ENCODE measurements at regions not wholly inside any gene's neighbourhood (a gene's known extent, or its start where the extent isn't known, plus 50 kb on each side); places are given as distances from the start of the nearest gene placed in this dataset.

DNA sequence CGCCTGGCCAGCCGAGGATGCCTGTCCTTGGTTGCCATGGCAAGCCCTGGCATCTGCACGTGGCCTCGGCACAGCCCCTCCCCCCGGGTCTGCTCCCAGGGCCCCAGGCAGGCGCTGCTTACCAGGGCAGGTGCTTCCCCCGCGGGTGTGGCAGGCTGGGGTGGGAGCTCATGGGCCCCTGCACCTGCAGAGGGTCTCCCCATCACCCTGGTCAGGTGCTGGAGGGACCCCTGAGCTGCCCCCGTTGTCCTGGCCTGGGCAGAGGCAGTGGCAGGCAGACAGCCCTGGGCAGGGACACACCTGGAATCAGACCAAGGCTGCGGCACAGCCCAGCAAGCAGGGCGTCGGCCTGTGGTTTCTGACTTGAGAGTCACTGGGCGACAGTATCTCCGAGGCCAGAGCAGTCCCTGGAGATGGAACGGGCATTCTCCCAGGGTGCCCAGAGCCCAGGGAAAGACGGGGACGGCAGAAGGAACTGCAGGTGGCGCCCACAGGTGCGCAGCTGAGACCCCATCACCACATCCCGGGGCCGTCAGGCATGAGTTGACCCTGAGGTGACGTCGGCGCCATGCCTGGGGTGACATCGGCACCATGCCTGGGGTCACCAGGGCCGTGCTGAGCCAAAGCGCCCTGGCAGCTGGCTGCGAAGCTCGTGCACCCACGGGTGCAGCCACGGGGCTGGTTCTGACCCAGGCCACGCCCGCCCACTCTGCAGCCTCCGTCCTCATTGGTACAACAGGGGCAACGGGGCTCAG is 56.1 kb upstream of the FBRSL1 start:
- DNase-seq (ENCODE audit: low read depth, low spot score) = no peak
- no peak overlapping the region for H3K4me3 ChIP-seq (ENCODE audit: low read depth, low read length)
- in situ Hi-C loops (cut with HindIII; ENCODE audit: low sequenced_read_pairs) = no loop called here
- TF ChIP-seq, protein P1, sequence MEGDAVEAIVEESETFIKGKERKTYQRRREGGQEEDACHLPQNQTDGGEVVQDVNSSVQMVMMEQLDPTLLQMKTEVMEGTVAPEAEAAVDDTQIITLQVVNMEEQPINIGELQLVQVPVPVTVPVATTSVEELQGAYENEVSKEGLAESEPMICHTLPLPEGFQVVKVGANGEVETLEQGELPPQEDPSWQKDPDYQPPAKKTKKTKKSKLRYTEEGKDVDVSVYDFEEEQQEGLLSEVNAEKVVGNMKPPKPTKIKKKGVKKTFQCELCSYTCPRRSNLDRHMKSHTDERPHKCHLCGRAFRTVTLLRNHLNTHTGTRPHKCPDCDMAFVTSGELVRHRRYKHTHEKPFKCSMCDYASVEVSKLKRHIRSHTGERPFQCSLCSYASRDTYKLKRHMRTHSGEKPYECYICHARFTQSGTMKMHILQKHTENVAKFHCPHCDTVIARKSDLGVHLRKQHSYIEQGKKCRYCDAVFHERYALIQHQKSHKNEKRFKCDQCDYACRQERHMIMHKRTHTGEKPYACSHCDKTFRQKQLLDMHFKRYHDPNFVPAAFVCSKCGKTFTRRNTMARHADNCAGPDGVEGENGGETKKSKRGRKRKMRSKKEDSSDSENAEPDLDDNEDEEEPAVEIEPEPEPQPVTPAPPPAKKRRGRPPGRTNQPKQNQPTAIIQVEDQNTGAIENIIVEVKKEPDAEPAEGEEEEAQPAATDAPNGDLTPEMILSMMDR (IDR thresholded peaks at IDR 0.05; ENCODE audit: low read depth, low read length) = no peak

DNA sequence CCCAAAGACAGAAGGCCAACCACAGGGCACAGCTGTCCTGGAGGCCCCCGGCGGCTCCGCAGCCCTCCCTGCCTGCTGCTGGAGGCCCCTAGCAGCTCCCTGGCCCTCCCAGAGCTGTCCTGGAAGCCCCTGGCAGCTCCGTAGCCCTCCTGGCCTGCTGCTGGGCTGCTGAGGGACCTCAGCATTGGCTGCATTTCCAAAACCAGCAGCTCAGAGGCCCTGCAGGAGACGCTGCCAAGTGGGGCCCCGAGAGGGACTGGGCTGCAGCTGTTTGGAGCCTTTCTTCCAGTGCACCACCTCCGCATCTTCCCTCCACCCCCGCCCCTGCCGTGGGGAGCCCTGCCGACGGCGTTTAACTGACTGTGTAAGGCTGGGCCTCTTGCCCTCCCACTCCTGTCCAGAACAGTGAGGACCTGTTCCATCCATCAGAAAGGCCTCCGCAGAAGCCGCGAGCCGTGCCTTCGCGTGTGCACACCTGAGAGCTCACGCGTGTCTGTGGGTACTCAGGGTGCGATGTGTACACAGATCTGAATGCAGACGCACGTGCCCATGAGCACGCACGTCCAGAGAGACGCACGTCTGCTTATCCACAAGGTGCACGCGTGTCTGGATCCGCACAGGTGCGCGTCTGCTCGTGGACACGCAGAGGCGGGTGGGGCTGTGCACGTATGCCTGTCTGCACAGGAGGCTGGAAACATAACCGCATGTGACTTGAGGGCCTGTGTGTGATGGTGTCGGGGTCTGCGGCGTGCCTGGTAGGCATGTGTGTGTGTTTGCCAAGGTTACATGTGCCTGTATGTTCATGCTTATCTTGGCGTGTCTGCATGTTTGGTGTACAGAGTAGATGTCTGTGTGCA is 57.0 kb upstream of the FBRSL1 start:
- no peak for DNase-seq (ENCODE audit: low read depth, low spot score)
- H3K4me3 ChIP-seq (ENCODE audit: low read depth, low read length) = no peak overlapping the region
- in situ Hi-C loops (cut with HindIII; ENCODE audit: low sequenced_read_pairs) = no loop called here
- TF ChIP-seq, protein P1 (IDR thresholded peaks at IDR 0.05; ENCODE audit: low read depth, low read length) = no peak

DNA sequence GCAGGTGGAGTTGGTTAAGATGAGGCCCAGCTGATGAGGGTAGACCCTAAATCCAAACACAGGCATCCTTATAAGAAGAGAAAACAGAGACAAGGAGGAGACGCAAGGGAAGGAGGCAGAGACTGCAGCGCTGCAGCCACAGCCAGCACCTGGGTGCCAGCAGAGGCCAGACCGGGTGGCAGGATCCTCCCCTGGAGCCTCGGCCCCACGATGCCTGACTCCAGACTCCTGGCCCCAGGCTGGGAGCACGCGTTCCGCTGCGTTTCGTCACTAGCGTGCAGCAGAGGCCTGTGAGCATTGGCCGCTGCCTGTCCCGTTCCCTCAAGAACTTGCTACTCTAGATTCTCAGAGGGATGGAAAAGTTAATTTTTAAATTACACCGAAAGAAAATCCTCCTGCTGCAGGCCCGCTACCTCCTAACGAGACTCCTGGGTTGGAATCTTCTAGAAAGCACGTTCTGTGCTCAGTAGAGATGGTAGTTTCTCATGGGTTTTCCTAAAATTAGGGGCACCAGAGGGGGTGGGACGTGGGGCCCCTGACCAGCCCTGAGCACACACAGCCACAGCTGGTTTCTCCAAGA is 57.7 kb upstream of the FBRSL1 start:
- no peak overlapping the region for H3K4me3 ChIP-seq (ENCODE audit: low read depth, low read length)
- DNase-seq (ENCODE audit: low read depth, low spot score) = no peak
- TF ChIP-seq, protein P1 (IDR thresholded peaks at IDR 0.05; ENCODE audit: low read depth, low read length) = no peak
- in situ Hi-C loops (cut with HindIII; ENCODE audit: low sequenced_read_pairs) = no loop called here

DNA sequence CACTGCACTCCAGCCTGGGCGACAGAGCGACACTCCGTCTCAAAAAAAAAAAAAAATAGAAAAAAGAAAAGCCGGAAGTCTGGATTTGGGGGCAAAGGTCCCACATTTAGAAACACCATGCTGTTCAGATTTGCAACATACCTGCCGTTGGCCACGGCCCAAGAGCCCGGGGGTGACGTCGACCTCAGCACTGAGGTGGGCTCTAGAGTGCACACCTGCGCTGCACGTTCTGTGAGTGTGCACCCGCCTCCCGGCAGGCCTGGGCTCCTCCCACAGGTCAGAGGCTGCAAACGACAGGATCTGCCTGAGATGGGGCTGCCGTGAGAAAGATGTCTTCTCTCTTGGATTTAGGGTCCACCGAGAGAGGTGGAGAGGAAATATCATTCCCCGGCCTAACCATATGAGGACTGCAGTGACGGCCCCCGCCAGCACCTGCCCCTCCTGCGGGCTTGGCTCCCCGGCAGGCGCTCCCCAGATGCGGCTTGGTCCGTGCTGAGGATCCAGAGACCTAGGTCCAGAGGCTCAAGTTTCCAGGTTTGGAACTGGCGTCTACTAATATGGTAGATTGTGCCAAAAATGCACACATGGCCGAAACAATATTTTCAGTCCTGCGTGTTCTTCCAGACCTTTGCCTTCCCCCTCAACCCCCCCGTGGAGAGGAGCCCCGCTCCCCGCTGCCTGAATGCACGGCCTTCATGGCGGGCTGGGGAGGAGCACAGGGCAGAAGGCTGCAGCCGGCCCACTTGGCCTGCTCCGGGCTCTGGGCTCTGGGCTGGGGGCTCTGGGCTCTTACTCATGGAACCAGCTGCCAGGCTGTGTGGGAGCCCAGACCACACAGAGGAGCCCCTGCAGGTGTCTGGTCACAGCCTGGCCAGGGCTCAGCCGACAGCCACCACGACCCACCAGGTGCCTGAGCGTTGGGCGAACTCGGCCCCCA is 58.8 kb upstream of the FBRSL1 start:
- in situ Hi-C loops (cut with HindIII; ENCODE audit: low sequenced_read_pairs) = no loop called here
- no peak for DNase-seq (ENCODE audit: low read depth, low spot score)
- TF ChIP-seq, protein P1 (IDR thresholded peaks at IDR 0.05; ENCODE audit: low read depth, low read length) = no peak
- no peak overlapping the region for H3K4me3 ChIP-seq (ENCODE audit: low read depth, low read length)

DNA sequence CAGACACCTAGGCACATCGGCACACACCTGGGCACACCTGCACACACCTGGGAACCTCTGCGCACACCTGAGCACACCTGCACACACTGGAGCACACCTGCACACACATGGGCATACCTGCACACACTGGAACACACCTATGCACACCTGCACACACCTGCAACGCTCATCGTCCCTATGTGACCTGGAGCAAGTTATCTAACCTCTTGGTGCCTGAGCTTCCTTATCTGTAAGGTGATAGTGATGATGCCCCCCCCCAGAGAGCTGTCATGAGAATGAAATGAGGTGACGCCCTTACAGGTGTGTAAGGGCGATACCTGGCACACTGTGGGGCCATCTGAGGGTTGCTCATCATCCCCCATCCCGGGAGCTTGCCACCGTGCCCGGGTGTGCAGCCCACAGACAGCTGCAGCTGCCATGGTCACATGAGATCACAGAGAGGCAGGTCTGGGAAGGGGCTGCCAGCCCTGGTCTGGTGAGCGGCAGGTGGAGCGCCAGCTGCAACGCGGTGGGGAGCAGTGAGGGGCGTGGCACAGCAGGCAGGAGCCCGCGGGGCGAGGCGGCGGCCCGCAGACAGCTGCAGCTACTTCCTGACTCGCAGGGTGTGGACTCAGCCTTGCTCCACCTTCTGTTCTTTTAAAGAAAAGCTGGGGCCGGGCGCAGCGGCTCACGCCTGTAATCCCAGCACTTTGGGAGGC is 59.9 kb upstream of the FBRSL1 start:
- in situ Hi-C loops (cut with HindIII; ENCODE audit: low sequenced_read_pairs) = no loop called here
- no peak overlapping the region for H3K4me3 ChIP-seq (ENCODE audit: low read depth, low read length)
- DNase-seq (ENCODE audit: low read depth, low spot score) = no peak
- TF ChIP-seq, protein P1 (IDR thresholded peaks at IDR 0.05; ENCODE audit: low read depth, low read length) = no peak

Measured in astrocyte of the spinal cord (primary cell).